ENCODE measurements at regions not wholly inside any gene's neighbourhood (a gene's known extent, or its start where the extent isn't known, plus 50 kb on each side); places are given as distances from the start of the nearest gene placed in this dataset.
A peak's percentile ranks its signal among the peaks of the same experiment; 100 is the strongest.
"Not testable (repeated sequence)": the region's sequence is repeated elsewhere in the genome, so short reads cannot be mapped to it uniquely, and the experiment has no call there.

DNA sequence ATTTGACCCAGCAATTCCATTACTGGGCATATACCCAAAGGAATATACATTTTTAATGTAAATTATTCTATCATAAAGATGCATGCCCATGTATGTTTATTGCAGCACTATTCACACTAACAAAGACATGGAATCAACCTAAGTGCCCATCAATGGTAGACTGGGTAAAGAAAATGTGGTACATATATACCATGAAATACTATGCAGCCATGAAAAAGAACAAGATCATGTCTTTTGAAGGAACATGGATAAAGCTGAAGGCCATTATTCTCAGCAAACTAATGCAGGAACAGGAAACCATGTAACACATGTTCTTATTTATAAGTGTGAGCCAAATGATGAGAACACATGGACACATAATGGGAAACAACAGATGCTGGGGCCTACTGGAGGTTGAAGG, 603.0 kb upstream of the MARCKS start:
- DNase-seq = not testable (repeated sequence)

DNA sequence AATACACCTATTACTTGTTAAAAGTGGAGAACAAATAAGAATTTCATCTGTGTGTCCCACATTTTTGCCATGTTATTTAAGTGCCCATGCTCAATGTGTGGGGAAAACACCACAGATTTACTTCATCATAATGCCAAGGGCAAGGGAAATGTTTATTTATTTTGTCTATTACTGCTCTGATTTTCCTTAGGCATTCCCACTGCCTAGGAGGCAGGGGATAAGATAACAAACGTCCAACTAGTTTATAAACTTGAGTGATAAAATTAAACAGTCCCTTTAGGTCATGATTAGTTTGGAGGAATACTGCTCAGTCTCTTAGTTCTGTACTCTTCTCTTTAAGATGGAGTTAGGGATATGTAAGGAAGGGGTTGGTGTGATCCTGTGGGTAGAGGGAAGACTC, 598.4 kb upstream of the MARCKS start:
- DNase-seq = no peak

DNA sequence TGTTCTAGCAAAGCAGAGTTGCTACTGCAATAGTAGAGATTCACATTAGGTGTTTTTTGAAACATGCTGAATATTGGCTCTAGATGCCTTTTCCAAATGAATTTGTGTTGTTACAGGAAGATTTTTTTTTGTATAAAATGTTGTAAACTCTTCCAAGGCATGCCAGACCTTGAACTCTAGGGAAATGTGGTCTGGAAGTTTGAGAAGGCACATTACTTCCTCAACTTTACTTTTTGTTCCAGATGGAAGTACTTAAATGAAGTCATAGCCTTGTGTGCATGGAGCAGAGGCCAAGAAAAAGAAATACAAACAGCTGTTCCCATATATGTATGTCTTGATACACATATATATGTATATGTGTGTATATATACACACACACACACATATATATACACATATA, 585.7 kb upstream of the MARCKS start:
- DNase-seq = no peak

DNA sequence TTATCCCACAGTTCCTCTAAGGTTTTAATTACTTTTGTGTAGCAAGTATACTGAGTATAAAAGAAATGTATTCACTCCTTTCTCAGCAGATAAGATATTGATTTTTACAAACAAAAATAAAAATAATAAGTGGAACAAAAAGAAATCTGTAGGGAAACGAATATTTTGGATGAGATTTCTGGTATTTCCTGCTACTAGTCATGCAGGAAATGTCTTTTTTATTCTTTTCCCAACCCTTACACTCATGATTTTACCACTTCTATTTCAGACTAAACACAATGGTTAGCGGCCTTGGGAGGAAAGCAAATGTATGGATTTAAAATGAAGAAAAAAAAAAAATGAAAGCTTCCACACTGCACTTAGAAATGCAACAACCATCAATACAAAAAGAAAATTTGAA, 580.5 kb upstream of the MARCKS start:
- DNase-seq = no peak

DNA sequence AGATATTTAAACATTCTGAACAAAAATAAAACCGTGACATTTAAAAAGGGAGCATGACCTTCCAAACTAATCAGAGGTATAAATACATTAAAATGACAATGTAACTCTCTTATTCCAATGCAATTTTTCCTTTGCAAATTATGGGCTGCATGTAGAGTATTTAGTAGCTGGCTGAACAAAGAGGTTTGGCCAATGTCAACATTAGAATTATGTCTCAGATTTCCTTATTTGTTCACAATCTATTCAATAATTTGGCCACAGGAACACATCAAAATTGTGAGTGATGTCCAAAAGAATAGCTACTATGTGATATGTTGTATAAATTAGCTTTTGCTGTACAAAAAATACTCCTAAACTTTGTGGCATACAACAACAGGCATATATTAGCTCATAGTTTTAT, 580.0 kb upstream of the MARCKS start:
- no peak for DNase-seq

DNA sequence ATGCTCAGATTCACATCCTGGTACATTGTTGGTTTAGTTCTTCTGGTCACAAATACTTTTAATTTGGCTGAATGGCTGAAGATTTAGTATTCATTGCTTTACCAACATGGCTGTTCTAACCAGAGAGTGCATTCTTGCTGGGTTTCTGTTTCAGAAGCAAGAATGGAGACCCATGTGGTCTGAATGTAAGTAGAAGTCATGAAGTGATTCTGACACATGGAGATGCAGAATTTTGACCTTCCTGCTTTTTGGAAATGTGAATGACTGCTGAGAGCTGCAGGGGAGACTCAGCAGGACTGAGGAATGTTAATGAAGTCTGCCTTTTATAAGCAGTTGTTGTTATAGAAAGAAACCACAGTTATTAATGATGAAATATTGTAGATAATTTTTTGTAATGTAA, 576.1 kb upstream of the MARCKS start:
- DNase-seq = no peak

DNA sequence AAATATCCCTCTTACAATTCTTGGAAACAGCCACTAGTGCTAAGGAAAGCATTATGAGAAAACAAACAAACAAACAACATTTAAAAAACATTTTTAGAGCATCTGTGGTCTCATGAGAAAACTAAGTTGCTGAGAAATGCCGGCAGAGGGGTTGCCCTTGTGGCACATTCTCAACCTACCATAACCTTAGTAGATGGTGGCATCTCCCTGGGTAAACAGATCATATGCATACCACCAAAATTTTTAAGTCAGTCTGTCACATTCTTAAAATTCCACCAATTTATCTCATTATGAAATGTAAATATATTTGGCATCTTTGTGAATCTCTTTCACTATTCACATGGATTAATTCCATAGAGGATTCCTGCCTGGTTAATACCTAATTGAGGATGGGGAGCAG, 575.7 kb upstream of the MARCKS start:
- no peak for DNase-seq

DNA sequence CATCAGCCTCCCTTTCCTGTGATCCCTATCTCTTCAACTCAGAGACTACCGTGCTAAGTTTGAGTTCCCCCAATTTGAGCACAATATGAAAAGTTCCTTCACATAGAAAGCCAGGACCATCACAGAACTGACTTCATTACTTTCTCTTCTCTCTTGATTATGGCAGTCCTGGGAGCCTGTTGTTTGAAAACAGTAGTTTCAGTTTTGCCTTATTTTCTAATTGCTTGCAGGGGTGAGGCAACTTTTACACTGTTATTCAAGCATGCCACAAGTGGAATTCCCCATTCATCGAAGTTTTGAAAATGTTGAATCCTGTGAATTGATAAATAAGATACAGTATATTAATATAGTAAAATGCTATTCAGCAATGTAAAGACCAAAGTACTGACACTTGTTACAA, 569.7 kb upstream of the MARCKS start:
- no peak for DNase-seq

DNA sequence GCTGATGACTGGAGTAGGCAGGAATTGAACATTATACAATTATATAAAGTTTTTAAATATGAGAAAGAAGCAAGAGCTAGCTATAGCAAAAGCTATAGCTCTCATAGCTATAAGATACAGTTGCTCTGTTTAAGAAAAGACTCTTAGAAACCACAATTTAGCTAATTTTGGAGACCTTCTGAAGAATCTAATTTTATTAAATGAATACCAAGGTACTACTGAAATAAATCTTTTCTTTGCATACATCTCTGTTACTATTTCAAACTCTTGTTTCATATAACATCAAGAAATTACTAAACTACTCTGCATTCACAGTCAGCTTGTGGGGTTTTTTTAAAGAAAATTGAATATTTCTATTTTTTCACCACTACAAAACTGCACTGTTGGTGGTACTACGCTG, 568.7 kb upstream of the MARCKS start:
- no peak for DNase-seq

DNA sequence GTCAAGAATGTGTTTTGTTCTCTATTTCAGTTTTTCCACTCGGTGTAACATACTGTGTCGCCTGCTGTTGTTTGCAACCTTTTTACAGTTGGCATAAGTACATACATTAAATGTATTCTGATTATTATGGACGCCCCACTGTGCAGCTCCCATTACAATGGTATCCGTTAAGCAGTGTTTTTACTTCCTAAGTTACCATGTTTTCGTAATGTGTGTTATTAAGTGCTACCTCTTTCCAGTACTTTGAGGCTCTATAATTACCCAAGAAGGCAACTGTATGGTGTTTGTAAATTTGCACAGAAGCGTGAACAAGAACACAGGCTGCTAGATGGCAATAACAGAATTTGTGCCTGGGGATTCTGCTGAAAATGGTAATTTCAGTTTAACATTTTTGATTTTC, 568.0 kb upstream of the MARCKS start:
- DNase-seq = no peak

DNA sequence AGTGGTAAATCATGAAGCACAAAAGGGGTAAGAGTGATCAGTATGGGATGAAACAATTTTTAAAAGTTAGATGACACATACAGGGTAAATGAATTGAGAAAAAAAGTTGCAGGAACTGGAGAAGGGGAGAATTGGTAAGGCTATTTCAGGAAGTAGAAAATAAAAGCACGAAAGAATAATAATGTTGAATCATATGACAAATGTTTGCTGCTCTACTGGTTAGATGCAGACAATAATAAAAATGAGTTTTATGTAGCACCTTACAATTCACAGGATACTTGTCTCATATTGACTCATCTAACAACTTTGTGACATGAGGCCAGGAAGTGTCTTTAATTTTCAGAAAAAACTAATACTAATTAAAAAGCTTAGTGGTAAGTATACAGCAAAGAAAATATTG, 566.5 kb upstream of the MARCKS start:
- no peak for DNase-seq

DNA sequence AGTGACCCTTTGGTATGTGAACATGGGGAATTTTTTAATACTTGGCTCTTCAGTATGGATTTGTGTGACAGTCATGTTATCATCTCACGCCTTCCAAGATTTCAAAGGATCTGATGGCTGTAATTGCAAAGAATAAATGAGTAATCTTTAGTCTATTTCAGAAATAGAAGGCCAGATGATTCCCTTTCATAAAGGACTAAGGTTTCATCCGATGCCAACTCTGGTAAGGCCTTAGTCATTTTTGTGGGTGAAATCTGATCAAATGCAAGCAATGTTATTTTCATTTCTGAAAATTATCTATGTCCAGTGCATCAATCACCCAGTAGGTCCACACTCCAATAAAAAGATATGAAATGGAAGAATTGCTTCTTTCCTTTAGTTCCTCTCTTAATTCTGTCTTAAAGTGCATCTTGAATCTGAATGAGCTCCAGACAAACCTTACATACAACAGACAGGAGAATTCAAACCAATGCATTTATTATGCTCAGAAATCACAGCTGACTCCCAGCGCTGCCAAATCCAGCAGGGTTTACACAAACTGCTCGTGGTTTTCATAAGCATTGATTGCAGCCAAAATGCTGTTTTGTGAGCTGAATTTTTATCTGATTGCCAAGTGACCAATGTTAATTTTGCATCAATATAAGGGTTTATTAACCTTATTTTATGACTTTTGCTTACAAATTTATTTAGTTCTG, 565.2 kb upstream of the MARCKS start:
- peak; percentile 67 for DNase-seq

DNA sequence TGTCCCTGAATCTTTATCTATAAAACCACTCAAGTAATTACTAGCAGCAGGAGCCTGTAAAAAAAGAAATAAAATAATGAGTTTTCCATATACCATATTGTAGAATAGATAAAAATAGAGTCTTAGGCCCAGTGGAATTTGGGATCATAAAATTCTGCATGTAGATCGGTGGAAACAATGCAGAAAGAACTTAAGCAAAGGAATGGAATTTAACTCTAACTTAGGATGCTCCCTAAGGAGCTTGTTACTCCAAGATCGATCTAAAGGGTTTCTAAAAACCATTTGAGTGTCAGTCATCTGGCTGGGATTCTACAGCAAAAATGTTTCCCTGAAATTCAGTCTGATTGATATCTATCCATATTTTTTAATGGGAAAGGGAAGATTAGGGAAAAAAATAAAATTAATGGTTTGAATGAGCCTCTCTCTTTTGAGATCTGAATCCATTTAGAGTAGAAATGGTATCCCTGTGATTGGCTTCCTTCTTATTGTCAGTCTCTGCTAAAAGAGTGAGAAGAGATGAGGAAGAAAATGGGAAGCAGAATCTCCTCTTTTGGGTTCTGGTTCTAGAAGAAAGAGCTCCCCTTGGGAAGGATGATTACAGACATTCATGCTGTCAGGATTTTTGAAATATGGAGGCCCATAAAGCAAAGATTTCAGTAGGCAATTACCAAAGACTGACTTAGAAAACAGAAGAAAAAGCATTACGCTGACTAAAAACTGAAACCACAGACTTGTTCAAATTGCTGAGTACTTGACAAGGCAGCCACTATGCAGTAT, 564.3 kb upstream of the MARCKS start:
- DNase-seq = no peak

DNA sequence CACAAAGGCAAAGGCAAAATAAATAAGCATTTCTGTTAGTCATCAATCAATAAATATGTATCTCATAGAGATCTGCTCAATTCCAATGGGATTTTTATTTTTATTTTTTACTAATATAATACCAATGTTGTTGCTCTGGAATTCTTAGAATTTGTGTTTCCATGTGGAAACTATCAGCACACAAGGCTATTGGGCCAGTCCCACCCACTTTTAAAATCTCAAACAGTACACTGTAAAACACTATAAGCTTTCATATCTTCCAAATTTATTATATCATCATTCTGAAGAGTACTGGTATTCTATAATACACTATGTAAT, 563.8 kb upstream of the MARCKS start:
- DNase-seq = no peak

DNA sequence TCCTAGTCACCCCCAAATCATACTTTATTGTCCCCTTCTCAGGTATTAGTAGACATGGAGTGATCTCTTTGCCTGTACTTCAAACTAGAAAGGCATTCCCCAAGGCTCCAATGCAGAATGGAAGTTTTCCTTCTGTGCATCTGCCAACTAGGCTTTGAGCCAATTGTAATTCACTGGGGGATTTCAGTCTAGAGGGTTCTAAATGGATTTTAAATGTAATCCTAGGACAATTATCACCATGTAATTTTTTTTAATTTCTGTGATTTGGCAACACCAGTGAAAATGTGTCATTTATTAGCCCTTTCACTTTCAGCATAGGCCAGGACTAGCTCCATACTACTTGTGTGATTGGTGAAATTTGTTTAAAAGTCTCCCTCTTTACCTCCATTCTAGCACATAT, 557.6 kb upstream of the MARCKS start:
- DNase-seq = no peak

DNA sequence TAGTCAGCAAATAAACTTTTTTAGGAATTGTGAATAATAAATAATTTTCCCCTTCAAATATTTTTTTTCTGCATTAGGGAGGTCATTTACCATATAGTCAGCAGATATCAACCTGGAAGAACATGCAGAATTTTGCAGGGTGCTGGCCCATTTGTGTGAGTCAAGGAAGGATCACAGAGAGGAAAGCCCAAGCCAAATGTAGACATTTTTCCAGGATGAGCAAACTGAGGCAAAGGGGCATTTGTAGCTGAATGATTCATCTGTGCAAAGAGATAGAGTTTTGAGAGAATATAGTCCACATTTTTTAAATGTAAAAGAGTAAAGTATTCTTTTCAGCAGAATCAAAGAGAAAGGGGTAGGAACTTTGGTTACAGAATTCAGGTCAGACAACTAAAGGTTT, 555.5 kb upstream of the MARCKS start:
- no peak for DNase-seq

DNA sequence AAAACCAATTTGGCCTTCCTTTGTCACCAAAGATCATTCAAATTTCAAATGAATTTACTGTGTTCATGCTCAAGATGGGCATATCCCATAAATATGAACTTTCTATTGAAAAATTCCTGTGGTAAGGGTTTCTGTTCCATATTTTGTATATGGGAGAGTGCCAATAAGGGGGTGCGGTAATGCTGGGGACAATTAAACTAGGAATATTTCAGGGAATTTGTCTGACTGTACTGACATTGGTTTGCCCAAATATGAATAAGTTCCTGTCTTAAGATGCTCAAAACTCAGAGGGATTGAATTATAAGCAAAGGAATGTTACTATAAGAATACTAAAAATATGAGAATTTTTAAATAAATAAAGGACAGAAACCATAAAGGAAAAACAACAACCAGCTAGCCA, 553.0 kb upstream of the MARCKS start:
- DNase-seq = no peak

DNA sequence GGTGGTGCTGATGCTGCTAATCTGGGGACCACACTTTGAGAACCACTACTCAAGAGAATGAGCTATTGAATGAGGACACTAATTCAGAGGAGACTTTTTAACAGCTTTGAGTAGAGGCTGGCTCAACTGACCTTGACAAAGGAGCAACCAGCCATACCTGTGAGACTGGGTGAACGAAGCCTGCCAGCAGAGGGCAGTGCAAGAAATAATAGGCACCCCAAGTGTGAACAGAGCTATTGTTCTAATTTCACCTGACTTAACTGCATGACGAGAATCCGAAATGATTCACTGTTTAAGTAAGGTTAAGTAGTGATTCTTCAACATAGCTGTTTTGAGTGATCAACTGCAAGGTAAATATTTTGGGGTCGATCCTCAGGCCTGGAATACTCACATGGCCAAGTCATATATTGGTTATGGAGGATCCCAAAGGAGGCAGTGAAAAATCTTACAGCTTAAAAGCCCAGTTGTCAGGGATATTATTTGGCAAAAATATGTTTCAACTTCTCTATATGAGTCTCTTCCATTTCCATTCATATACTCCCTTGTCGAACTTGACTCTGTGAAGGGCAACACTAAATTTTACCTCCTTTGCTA, 550.5 kb upstream of the MARCKS start:
- no peak for DNase-seq

DNA sequence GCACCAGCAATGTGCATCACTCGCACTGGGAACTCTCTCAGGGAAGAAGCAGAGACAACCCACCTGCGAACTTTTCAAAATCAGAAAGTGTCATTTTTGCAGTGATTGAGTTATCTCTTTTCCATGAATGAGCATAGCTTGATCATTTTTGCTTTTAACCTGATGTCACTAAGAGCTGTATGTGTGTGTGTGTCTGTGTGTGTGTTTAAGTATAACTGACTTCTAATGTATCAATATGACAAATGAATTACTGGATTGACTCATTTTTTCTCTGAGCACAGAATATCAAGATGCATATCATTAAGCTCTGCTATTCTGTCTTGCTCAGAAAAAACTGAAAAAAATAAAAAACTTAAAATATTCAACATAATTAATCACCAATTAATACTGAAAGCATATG, 548.9 kb upstream of the MARCKS start:
- DNase-seq = no peak

DNA sequence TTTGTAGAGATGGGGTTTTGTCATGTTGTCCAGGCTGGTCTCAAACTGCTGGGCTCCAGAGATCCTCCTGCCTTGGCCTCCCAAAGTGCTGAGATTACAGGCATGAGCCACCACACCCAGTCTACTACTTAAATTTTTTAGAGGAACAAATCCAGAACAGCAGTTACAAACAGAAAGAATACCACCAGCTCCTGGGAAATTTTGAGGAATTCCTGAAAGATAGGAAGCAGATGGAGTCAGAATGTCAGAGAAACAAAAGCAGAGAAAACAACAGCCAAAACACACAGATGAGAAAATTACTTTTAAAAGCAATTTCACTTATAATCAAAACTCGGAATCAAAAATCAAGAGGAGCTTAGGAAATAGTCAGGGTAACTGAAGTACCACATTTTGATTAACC, 543.3 kb upstream of the MARCKS start:
- no peak for DNase-seq

DNA sequence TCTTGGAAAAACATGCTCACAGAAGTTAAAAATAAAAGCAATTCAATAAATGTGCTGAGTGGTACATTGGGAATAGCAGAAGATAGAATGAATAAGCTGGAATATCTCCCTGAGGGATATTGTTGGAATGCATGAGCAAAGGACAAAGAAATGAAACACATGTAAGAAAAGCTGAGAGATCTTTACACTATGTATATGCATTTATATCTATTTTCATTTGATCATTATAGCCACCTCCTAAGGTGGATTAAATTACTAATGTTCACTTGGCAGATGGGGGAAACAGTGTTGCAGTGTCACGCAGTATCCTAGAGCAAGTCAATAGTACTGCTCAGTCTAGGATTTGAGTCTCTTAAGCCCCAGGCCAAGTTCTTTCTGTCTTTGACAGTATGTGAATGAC, 542.0 kb upstream of the MARCKS start:
- DNase-seq = no peak

DNA sequence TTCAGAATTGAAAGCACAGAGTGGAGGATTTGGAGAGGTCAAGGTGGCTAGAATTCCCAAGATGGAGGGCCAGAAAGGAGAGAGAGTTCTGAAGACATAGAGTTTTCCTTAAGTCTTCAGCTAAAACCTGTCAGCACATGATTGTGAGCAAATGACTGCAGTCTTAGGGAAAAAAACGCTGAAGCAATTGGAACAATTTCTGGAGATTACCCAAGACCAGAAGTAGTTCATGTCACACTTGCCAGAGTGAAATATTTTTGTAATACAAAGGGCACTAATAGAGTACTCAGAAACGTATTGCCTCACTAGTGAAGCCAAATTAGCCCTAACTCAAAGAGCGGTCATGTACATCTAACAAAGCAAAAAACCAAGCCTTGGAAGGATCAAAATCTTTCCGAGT, 541.3 kb upstream of the MARCKS start:
- no peak for DNase-seq

DNA sequence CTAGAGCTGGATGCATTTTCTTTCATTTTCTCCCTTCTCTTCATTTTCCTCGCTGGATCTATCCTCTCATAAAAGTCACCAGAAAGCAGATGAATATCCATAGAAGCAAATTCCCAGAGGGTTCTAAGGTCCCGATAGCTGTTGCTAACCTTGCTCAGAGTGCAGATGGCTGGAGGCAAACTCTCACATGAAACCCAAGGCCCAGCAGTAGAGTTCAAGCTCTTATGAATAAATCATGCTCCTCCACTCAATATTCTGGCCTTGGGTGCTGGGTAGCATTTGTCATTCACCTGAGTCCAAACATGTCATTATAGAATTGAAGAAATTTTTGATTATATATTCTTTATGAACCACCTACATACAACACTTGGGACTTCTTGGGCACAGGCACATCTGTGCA, 539.7 kb upstream of the MARCKS start:
- DNase-seq = no peak

DNA sequence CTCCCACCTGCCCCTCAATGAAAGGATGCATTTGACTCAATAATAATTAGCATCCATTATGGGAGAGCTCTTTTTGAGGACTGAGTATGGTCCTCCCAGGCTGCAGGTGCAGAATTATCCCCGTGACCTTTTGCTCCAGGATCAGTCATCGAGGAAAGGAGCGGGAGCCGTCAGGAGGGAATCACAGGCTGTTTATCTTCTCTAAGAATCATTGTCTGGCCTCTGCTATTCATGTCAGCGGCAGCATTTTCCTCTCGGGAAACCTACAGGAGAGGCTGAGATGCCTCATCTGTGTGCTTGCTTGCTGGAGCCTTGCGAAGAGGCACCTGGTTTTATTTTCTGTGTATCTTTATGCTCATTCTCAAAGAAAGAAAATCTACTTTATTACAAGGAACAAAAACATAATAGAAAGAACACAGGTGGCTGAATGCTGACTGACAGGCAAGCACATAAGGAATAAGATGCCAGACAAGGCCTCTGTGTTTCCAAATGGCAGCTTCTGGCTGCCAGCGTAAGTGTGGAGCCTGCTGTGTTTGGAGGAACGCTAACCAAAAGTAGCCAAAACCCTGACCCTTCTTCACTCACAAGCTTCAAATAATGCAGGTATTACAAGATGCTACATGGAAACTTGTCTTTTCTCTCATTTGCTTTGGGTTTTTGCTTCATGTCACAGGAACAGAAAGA, 539.1 kb upstream of the MARCKS start:
- DNase-seq = no peak
